OCI-LY3 (cell line): ENCODE measurements at regions not wholly inside any gene's neighbourhood (a gene's known extent, or its start where the extent isn't known, plus 50 kb on each side); places are given as distances from the start of the nearest gene placed in this dataset.

Source experiments
- H2AFZ ChIP-seq: fragments of 200-600, 300-600 bp; shearing (Covaris generic); 2 replicates; pipeline ENCODE4 v1.6.0; 2014; ENCODE audit warnings: antibody characterized with exemption, low read depth, low read length
- H3K27ac ChIP-seq: fragments of 200-600, 300-600 bp; sonication (generic); 2 replicates; pipeline ENCODE4 v1.5.1; 2014; ENCODE audit warnings: mild to moderate bottlenecking, low read length, moderate library complexity, mixed read lengths
- H3K27me3 ChIP-seq: fragments of 200-600, 300-600 bp; sonication (generic); 2 replicates; pipeline ENCODE4 v1.6.1; 2014; ENCODE audit warnings: low read depth, low read length, mixed read lengths
- H3K36me3 ChIP-seq: fragments of 200-600, 300-600 bp; sonication (generic); replicated peaks from 2 replicates; pipeline ENCODE3; 2014; ENCODE audit warnings: low read depth, low read length, mixed read lengths
- H3K4me1 ChIP-seq: fragments of 300-600, 200-600 bp; sonication (generic); 2 replicates; pipeline ENCODE4 v1.6.1; 2014; ENCODE audit warnings: low read length, mixed read lengths
- H3K4me2 ChIP-seq: fragments of 200-600, 300-600 bp; sonication (generic); 2 replicates; pipeline ENCODE4 v1.6.1; 2014; ENCODE audit warnings: low read length, mixed read lengths
- H3K4me3 ChIP-seq: fragments of 300-600, 200-600 bp; sonication (generic); 2 replicates; pipeline ENCODE4 v1.5.1; 2014; ENCODE audit warnings: antibody characterized with exemption, mild to moderate bottlenecking, low read length, moderate library complexity
- H3K79me2 ChIP-seq: fragments of 300-600, 200-600 bp; shearing (Covaris generic); 2 replicates; pipeline ENCODE4 v1.6.1; 2014; ENCODE audit warnings: mild to moderate bottlenecking, low read length, mixed read lengths
- H3K9ac ChIP-seq: fragments of 300-600, 200-600 bp; shearing (Covaris generic); 2 replicates; pipeline ENCODE4 v1.6.0; 2014; ENCODE audit warnings: mild to moderate bottlenecking, low read length, moderate library complexity
- H3K9me3 ChIP-seq: fragments of 200-600, 300-600 bp; shearing (Covaris generic); 2 replicates; pipeline ENCODE4 v1.6.1; 2014; ENCODE audit warnings: low read length, mixed read lengths; ENCODE audit not compliant: insufficient read depth
- H4K20me1 ChIP-seq: fragments of 200-600, 300-600 bp; sonication (generic); 2 replicates; pipeline ENCODE4 v1.6.1; 2016; ENCODE audit warnings: low read length, mixed read lengths; ENCODE audit not compliant: insufficient read depth
- CTCF ChIP-seq: fragments of 200-600, 300-600 bp; sonication (generic); IDR thresholded peaks from 2 replicates; pipeline ENCODE4 v1.5.1; 2014; ENCODE audit warnings: antibody characterized with exemption, low read length, low read depth
- EZH2phosphoT487 ChIP-seq: fragments of 200-600 bp; shearing (Covaris generic); IDR thresholded peaks from 2 replicates; pipeline ENCODE4 v1.6.1; 2018; ENCODE audit warnings: antibody characterized with exemption, mixed run types, low read depth

GRCh38 chr12:115212356-115212755 lies 528.4 kb upstream of the TBX3 start:
- Histone ChIP-seq H3K4me1 (no peaks in the 10 kb centered on the region), H3K79me2 (no peaks in the 10 kb centered on the region), H3K27me3 (no peaks in the 10 kb centered on the region), H2AFZ (no peak overlapping the region), H3K9me3 (peaks cover 6% of the 10 kb centered on the region), H4K20me1 (no peaks in the 10 kb centered on the region), H3K27ac (no peak overlapping the region), H3K36me3 (no peaks in the 10 kb centered on the region), H3K4me3 (no peak overlapping the region), H3K9ac (no peak overlapping the region), H3K4me2 (no peak overlapping the region)
- TF ChIP-seq CTCF (no peak), EZH2phosphoT487 (no peak)

- H3K4me1 ChIP-seq: no peaks in the 10 kb centered on the region
- no peaks in the 10 kb centered on the region for H3K27me3 ChIP-seq
- H3K9ac ChIP-seq: no peak overlapping the region
- H4K20me1 ChIP-seq: no peaks in the 10 kb centered on the region
- no peaks in the 10 kb centered on the region for H3K79me2 ChIP-seq
- TF ChIP-seq CTCF (no peak), EZH2phosphoT487 (no peak)
- H3K27ac ChIP-seq: no peak overlapping the region
- H3K9me3 ChIP-seq: peaks cover 6% of the 10 kb centered on the region
- H3K36me3 ChIP-seq: no peaks in the 10 kb centered on the region
- H3K4me3 ChIP-seq: no peak overlapping the region
- H3K4me2 ChIP-seq: no peak overlapping the region
- no peak overlapping the region for H2AFZ ChIP-seq
Measured at GRCh38 chr12:115210533-115211252, 526.7 kb upstream of the TBX3 start.

- H3K9me3 ChIP-seq: peaks cover 6% of the 10 kb centered on the region
- H3K79me2 ChIP-seq: no peaks in the 10 kb centered on the region
- no peak overlapping the region for H3K4me2 ChIP-seq
- H3K27ac ChIP-seq: no peak overlapping the region
- no peaks in the 10 kb centered on the region for H3K27me3 ChIP-seq
- H2AFZ ChIP-seq: no peak overlapping the region
- no peaks in the 10 kb centered on the region for H3K36me3 ChIP-seq
- no peaks in the 10 kb centered on the region for H3K4me1 ChIP-seq
- TF ChIP-seq EZH2phosphoT487: no peak
- TF ChIP-seq CTCF: no peak
- no peaks in the 10 kb centered on the region for H4K20me1 ChIP-seq
- no peak overlapping the region for H3K4me3 ChIP-seq
- H3K9ac ChIP-seq: no peak overlapping the region
Measured at GRCh38 chr12:115209230-115209629, 525.3 kb upstream of the TBX3 start.

DNA sequence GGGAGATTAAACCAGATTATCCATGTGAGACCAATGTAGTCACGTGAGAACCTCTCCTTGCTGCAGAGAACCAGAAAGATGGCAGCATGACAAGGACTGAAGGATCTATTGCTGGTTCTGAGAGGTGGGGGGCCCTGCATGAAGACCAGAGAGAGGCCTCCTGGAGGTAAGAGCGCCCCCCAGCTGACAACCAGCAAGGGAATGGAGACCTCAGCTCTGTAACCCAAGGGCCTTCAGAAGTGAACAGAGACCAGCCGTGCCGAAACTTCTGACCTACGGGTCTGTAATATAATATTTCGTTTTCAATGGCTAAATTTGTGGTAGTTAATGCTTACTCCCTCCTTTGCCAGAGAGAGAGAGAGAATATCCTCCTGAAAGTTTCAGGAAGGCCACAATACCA lies 524.1 kb upstream of the TBX3 start:
- Histone ChIP-seq H3K27me3 (no peaks in the 10 kb centered on the region), H3K36me3 (no peaks in the 10 kb centered on the region), H3K79me2 (no peaks in the 10 kb centered on the region), H2AFZ (no peak overlapping the region), H3K27ac (no peak overlapping the region), H3K9ac (no peak overlapping the region), H3K4me2 (no peak overlapping the region), H3K9me3 (peaks cover 6% of the 10 kb centered on the region), H3K4me1 (no peaks in the 10 kb centered on the region), H3K4me3 (no peak overlapping the region), H4K20me1 (no peaks in the 10 kb centered on the region)
- no peak for TF ChIP-seq EZH2phosphoT487
- TF ChIP-seq CTCF: no peak
